ENCODE measurements at regions not wholly inside any gene's neighbourhood (a gene's known extent, or its start where the extent isn't known, plus 50 kb on each side); places are given as distances from the start of the nearest gene placed in this dataset.

GRCh38 chr13:20326276-20326675, 94.2 kb upstream of the GJB6 start:
- TF ChIP-seq POLR2A (IDR thresholded peaks at IDR 0.05) (no peak), EP300 (IDR thresholded peaks at IDR 0.05) (no peak), POLR2AphosphoS5 (IDR thresholded peaks at IDR 0.05) (no peak), CTCF (IDR thresholded peaks at IDR 0.05) (no peak)
